OCI-LY3 (cell line): ENCODE measurements at regions not wholly inside any gene's neighbourhood (a gene's known extent, or its start where the extent isn't known, plus 50 kb on each side); places are given as distances from the start of the nearest gene placed in this dataset.

Source experiments
- CTCF ChIP-seq: fragments of 200-600, 300-600 bp; sonication (generic); IDR thresholded peaks from 2 replicates; pipeline ENCODE4 v1.5.1; 2014; ENCODE audit warnings: antibody characterized with exemption, low read length, low read depth
- EZH2phosphoT487 ChIP-seq: fragments of 200-600 bp; shearing (Covaris generic); IDR thresholded peaks from 2 replicates; pipeline ENCODE4 v1.6.1; 2018; ENCODE audit warnings: antibody characterized with exemption, mixed run types, low read depth

GRCh38 chr18:75496151-75496550, 68.6 kb upstream of the SMIM21 start:
- no peak for TF ChIP-seq CTCF
- TF ChIP-seq EZH2phosphoT487, result no peak
